ENCODE measurements at regions not wholly inside any gene's neighbourhood (a gene's known extent, or its start where the extent isn't known, plus 50 kb on each side); places are given as distances from the start of the nearest gene placed in this dataset.

DNA sequence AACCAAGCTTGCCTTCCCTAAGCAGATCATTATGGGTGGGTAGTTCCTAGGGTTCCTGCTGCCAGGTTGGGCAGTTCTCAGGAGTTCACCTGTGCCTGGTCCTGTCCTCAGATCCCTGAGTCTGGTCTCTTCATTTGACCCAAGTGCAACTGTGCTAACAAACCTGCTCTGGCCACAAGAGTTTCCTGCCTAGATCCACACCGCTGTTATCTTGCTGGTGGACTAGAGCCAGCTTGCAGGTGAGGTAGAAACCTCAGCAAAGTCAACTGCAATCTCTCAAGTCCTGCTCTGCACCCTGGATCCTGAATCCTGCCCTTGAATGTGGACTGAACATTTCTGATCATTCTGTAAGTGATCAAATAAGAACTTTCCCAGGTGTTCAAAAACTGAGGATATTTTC is 191.8 kb upstream of the LRFN2 start:
- Histone ChIP-seq H3K27ac (ENCODE audit: low read depth, low read length, poor library complexity, severe bottlenecking) (no peak overlapping the region), H3K4me1 (ENCODE audit: insufficient read depth, low read length, poor library complexity, severe bottlenecking) (no peaks in the 10 kb centered on the region), H3K27me3 (replicated peaks; ENCODE audit: insufficient read depth, low read depth, low read length, poor library complexity) (no peaks in the 10 kb centered on the region), H3K36me3 (ENCODE audit: insufficient read depth, low read length, poor library complexity, severe bottlenecking) (no peaks in the 10 kb centered on the region), H3K9me3 (ENCODE audit: low read depth, low read length, poor library complexity, severe bottlenecking) (no peaks in the 10 kb centered on the region), H3K4me3 (ENCODE audit: low read depth, low read length, poor library complexity, severe bottlenecking) (no peak overlapping the region)
- ChIA-PET POLR2A (ENCODE audit: low non-redundant PET) (interaction anchor here (0.5 kb wide), 1 partner anchor 775 kb away, joined by 3 read pairs; no protein-coding TSS in a partner anchor), CTCF (no interaction called here)
- no peak for TF ChIP-seq EZH2 (IDR thresholded peaks at IDR 0.05; ENCODE audit: borderline replicate concordance, low read depth, low read length, poor library complexity, severe bottlenecking)
- TF ChIP-seq, protein P1, sequence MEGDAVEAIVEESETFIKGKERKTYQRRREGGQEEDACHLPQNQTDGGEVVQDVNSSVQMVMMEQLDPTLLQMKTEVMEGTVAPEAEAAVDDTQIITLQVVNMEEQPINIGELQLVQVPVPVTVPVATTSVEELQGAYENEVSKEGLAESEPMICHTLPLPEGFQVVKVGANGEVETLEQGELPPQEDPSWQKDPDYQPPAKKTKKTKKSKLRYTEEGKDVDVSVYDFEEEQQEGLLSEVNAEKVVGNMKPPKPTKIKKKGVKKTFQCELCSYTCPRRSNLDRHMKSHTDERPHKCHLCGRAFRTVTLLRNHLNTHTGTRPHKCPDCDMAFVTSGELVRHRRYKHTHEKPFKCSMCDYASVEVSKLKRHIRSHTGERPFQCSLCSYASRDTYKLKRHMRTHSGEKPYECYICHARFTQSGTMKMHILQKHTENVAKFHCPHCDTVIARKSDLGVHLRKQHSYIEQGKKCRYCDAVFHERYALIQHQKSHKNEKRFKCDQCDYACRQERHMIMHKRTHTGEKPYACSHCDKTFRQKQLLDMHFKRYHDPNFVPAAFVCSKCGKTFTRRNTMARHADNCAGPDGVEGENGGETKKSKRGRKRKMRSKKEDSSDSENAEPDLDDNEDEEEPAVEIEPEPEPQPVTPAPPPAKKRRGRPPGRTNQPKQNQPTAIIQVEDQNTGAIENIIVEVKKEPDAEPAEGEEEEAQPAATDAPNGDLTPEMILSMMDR (conservative IDR thresholded peaks at IDR 0.05; ENCODE audit: low read depth, low read length) = no peak
- intact Hi-C loops (cut with micrococcal nuclease; ENCODE audit: unreplicated experiment) = no loop called here
- DNase-seq (ENCODE audit: low spot score) = no peak
- no TSS peak for BruUV-seq (replicated peaks)

DNA sequence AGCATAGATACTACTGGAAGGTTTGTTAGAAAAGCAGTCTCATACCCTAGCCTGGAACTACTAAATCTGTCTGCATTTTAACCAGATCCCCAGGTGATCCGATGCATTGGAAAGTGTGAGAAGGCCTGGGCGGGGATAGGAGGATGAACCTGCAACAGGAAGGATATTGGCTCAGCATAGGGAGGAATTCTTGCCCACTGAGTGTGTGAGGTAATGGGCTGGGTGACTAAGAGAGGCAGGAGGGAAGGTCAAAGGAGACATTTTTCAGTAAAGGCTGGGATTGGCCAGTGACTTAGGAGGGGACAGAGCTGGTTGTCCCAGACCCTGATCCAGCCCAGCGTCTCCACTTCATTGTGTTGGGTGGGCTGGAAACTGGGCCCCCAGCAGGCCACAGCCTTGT is 191.0 kb upstream of the LRFN2 start:
- CTCF ChIA-PET = no interaction called here
- Histone ChIP-seq H3K4me1 (ENCODE audit: insufficient read depth, low read length, poor library complexity, severe bottlenecking) (no peaks in the 10 kb centered on the region), H3K4me3 (ENCODE audit: low read depth, low read length, poor library complexity, severe bottlenecking) (no peak overlapping the region), H3K36me3 (ENCODE audit: insufficient read depth, low read length, poor library complexity, severe bottlenecking) (no peaks in the 10 kb centered on the region), H3K27me3 (replicated peaks; ENCODE audit: insufficient read depth, low read depth, low read length, poor library complexity) (no peaks in the 10 kb centered on the region), H3K9me3 (ENCODE audit: low read depth, low read length, poor library complexity, severe bottlenecking) (no peaks in the 10 kb centered on the region), H3K27ac (ENCODE audit: low read depth, low read length, poor library complexity, severe bottlenecking) (no peak overlapping the region)
- no peak for DNase-seq (ENCODE audit: low spot score)
- intact Hi-C loops (cut with micrococcal nuclease; ENCODE audit: unreplicated experiment) = no loop called here
- no peak for TF ChIP-seq EZH2 (IDR thresholded peaks at IDR 0.05; ENCODE audit: borderline replicate concordance, low read depth, low read length, poor library complexity, severe bottlenecking)
- TF ChIP-seq, protein P1 (conservative IDR thresholded peaks at IDR 0.05; ENCODE audit: low read depth, low read length) = no peak
- POLR2A ChIA-PET (ENCODE audit: low non-redundant PET) = no interaction called here
- BruUV-seq (replicated peaks) = no TSS peak

DNA sequence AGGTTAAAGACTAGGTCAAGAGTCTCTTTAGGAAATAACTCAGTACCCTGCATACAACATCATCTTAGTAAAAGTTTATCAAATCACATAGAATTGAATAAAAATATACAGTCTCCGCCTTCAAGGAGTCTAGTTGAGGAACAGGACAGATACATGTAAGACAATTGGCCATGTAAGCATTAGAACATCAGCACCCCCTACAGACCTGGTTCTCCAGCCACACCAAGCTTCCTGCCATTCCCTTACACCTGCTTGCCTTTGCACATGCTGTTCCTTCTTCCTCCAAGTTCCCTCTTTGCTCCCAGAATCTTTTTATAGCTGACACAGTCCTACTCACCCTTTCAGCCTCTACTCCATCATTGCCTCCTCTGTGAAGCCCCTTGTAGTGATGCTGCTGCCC is 187.8 kb upstream of the LRFN2 start:
- BruUV-seq (replicated peaks) = no TSS peak
- Histone ChIP-seq H3K36me3 (ENCODE audit: insufficient read depth, low read length, poor library complexity, severe bottlenecking) (no peaks in the 10 kb centered on the region), H3K27ac (ENCODE audit: low read depth, low read length, poor library complexity, severe bottlenecking) (no peak overlapping the region), H3K27me3 (replicated peaks; ENCODE audit: insufficient read depth, low read depth, low read length, poor library complexity) (peaks cover 11% of the 10 kb centered on the region), H3K4me3 (ENCODE audit: low read depth, low read length, poor library complexity, severe bottlenecking) (no peak overlapping the region), H3K4me1 (ENCODE audit: insufficient read depth, low read length, poor library complexity, severe bottlenecking) (no peaks in the 10 kb centered on the region), H3K9me3 (ENCODE audit: low read depth, low read length, poor library complexity, severe bottlenecking) (no peaks in the 10 kb centered on the region)
- ChIA-PET POLR2A (ENCODE audit: low non-redundant PET) (interaction anchor here (0.6 kb wide), 1 partner anchor 19 kb away, joined by 3 read pairs; no protein-coding TSS in a partner anchor), CTCF (no interaction called here)
- DNase-seq (ENCODE audit: low spot score) = no peak
- no peak for TF ChIP-seq EZH2 (IDR thresholded peaks at IDR 0.05; ENCODE audit: borderline replicate concordance, low read depth, low read length, poor library complexity, severe bottlenecking)
- TF ChIP-seq, protein P1 (conservative IDR thresholded peaks at IDR 0.05; ENCODE audit: low read depth, low read length) = peak; percentile 30; the same call in 1 of the 2 replicates
- intact Hi-C loops (cut with micrococcal nuclease; ENCODE audit: unreplicated experiment) = no loop called here
